Transverse colon (tissue), 4 donors: ENCODE measurements at regions not wholly inside any gene's neighbourhood (a gene's known extent, or its start where the extent isn't known, plus 50 kb on each side); places are given as distances from the start of the nearest gene placed in this dataset.

Experiments
- EP300 ChIP-seq: sonication (generic); formaldehyde crosslinking; IDR thresholded peaks from one replicate; pipeline ENCODE4 v1.6.1; 2017; ENCODE audit warnings: antibody characterized with exemption, low read depth
- POLR2A ChIP-seq: fragments of 450-650 bp; IDR thresholded peaks from one replicate; pipeline ENCODE4 v1.6.1; 2016; ENCODE audit warnings: antibody characterized with exemption, mild to moderate bottlenecking, moderate library complexity
- POLR2AphosphoS5 ChIP-seq, 3 donors: sonication (generic); formaldehyde crosslinking; IDR thresholded peaks; one replicate each; pipeline ENCODE4 v1.6.1; 2016; ENCODE audit warnings: antibody characterized with exemption in 3 of 3
- TF ChIP-seq, protein P1 (sequence below), 5 experiments: fragments of 200-600 bp in 3 of 5; fragments of 450-650 bp in 2 of 5; sonication (generic) in 3 of 5; IDR thresholded peaks; 1 replicate in 2 of 5; 2 replicates in 3 of 5; pipeline ENCODE4 v1.5.1; 2016 to 2017; ENCODE audit warnings: antibody characterized with exemption in 5 of 5, inconsistent platforms in 3 of 5, mild to moderate bottlenecking in 2 of 5, moderate library complexity in 1 of 5

DNA sequence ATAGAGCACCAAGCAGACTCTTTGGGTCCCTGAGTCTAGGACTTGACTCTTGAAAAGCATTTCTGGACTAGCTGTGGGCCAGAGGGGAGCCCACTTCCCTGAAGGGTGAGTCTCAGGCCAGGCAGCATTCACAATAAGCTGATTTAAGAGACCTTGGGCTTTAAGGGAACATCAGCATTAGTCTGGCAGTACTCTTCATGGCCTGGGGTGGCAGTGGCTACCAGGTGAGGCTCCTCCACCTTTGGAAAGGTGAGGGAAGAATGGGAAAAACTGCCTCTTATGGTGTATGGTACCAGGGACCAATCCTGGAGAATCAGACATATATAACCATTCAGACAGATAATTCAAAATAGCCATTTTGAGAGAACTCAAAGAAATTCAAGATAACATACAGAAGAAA lies 599.9 kb upstream of the POU3F3 start:
- TF ChIP-seq, protein P1, sequence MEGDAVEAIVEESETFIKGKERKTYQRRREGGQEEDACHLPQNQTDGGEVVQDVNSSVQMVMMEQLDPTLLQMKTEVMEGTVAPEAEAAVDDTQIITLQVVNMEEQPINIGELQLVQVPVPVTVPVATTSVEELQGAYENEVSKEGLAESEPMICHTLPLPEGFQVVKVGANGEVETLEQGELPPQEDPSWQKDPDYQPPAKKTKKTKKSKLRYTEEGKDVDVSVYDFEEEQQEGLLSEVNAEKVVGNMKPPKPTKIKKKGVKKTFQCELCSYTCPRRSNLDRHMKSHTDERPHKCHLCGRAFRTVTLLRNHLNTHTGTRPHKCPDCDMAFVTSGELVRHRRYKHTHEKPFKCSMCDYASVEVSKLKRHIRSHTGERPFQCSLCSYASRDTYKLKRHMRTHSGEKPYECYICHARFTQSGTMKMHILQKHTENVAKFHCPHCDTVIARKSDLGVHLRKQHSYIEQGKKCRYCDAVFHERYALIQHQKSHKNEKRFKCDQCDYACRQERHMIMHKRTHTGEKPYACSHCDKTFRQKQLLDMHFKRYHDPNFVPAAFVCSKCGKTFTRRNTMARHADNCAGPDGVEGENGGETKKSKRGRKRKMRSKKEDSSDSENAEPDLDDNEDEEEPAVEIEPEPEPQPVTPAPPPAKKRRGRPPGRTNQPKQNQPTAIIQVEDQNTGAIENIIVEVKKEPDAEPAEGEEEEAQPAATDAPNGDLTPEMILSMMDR (IDR thresholded peaks at IDR 0.05) = no peak
- TF ChIP-seq POLR2AphosphoS5 (IDR thresholded peaks at IDR 0.05) (no peak), EP300 (no peak), POLR2A (no peak)
